ENCODE measurements at regions not wholly inside any gene's neighbourhood (a gene's known extent, or its start where the extent isn't known, plus 50 kb on each side); places are given as distances from the start of the nearest gene placed in this dataset.

- TF ChIP-seq CTCF (IDR thresholded peaks at IDR 0.05) (no peak), EZH2 (IDR thresholded peaks at IDR 0.05; ENCODE audit: borderline replicate concordance, insufficient read depth, low read depth, low read length, poor library complexity, severe bottlenecking) (no peak)
Measured at GRCh38 chr2:236346366-236346765, 82.2 kb upstream of the ASB18 start.

All from B cell (primary cell).